ENCODE measurements at regions not wholly inside any gene's neighbourhood (a gene's known extent, or its start where the extent isn't known, plus 50 kb on each side); places are given as distances from the start of the nearest gene placed in this dataset.

- Histone ChIP-seq H3K27ac (ENCODE audit: low read depth, low read length) (no peak overlapping the region), H3K4me3 (ENCODE audit: low read depth, low read length) (no peak overlapping the region), H3K9me3 (ENCODE audit: control insufficient read depth, insufficient read depth, low read length) (no peaks in the 10 kb centered on the region), H3K27me3 (ENCODE audit: control insufficient read depth, insufficient read depth, low read length) (no peaks in the 10 kb centered on the region)
- ChIA-PET CTCF (interaction anchor here (2.1 to 2.7 kb wide), 2 partner anchors 7 to 176 kb away, joined by 7 to 23 read pairs; no protein-coding TSS in a partner anchor), POLR2A (no interaction called here)
- no peak for TF ChIP-seq CTCF (IDR thresholded peaks at IDR 0.05; ENCODE audit: low read depth, low read length)
- DNase-seq (ENCODE audit: low read depth, low spot score) = no peak
These were observed 52.6 kb upstream of the OLFM4 start for GRCh38 chr13:52975969-52976368.

GRCh38 chr13:52975161-52975560, 53.5 kb upstream of the OLFM4 start:
- CTCF ChIA-PET = interaction anchor here (2.1 kb wide), 1 partner anchor 177 kb away, joined by 7 read pairs; no protein-coding TSS in a partner anchor
- no peak for TF ChIP-seq CTCF (IDR thresholded peaks at IDR 0.05; ENCODE audit: low read depth, low read length)

GRCh38 chr13:52974711-52975110, 53.9 kb upstream of the OLFM4 start:
- Histone ChIP-seq H3K27ac (ENCODE audit: low read depth, low read length) (no peak overlapping the region), H3K27me3 (ENCODE audit: control insufficient read depth, insufficient read depth, low read length) (no peaks in the 10 kb centered on the region), H3K4me3 (ENCODE audit: low read depth, low read length) (no peak overlapping the region), H3K9me3 (ENCODE audit: control insufficient read depth, insufficient read depth, low read length) (no peaks in the 10 kb centered on the region)
- CTCF ChIA-PET = interaction anchor here (2.1 kb wide), 1 partner anchor 177 kb away, joined by 7 read pairs; no protein-coding TSS in a partner anchor
- DNase-seq (ENCODE audit: low read depth, low spot score) = no peak
- TF ChIP-seq CTCF (IDR thresholded peaks at IDR 0.05; ENCODE audit: low read depth, low read length) = no peak
- POLR2A ChIA-PET = no interaction called here

More at GRCh38 chr13:52975161-52975560, 53.5 kb upstream of the OLFM4 start:
- no peak overlapping the region for H3K27ac ChIP-seq (ENCODE audit: low read depth, low read length)
- POLR2A ChIA-PET = no interaction called here
- DNase-seq (ENCODE audit: low read depth, low spot score) = no peak
- no peak overlapping the region for H3K4me3 ChIP-seq (ENCODE audit: low read depth, low read length)
- no peaks in the 10 kb centered on the region for H3K9me3 ChIP-seq (ENCODE audit: control insufficient read depth, insufficient read depth, low read length)
- H3K27me3 ChIP-seq (ENCODE audit: control insufficient read depth, insufficient read depth, low read length) = no peaks in the 10 kb centered on the region

GRCh38 chr13:52969373-52969772, 59.2 kb upstream of the OLFM4 start:
- no peak for DNase-seq (ENCODE audit: low read depth, low spot score)
- Histone ChIP-seq H3K27ac (ENCODE audit: low read depth, low read length) (no peak overlapping the region), H3K4me3 (ENCODE audit: low read depth, low read length) (no peak overlapping the region), H3K9me3 (ENCODE audit: control insufficient read depth, insufficient read depth, low read length) (no peaks in the 10 kb centered on the region), H3K27me3 (ENCODE audit: control insufficient read depth, insufficient read depth, low read length) (no peaks in the 10 kb centered on the region)
- TF ChIP-seq CTCF (IDR thresholded peaks at IDR 0.05; ENCODE audit: low read depth, low read length) = no peak
- CTCF ChIA-PET = interaction anchor here (2.0 to 3.9 kb wide), 4 partner anchors 8 to 360 kb away, joined by 6 to 62 read pairs (median 34); no protein-coding TSS in a partner anchor
- POLR2A ChIA-PET = no interaction called here

GRCh38 chr13:52968074-52968700, 60.4 kb upstream of the OLFM4 start:
- peak; percentile 97 for TF ChIP-seq CTCF (IDR thresholded peaks at IDR 0.05; ENCODE audit: low read depth, low read length)
- peak; percentile 3 for DNase-seq (ENCODE audit: low read depth, low spot score)
- H3K27ac ChIP-seq (ENCODE audit: low read depth, low read length) = no peak overlapping the region
- ChIA-PET CTCF (interaction anchor here (0.7 to 3.9 kb wide), 45 partner anchors 9 to 398 kb away, joined by 3 to 62 read pairs (median 5); partner anchors contain the start of gene SUGT1), POLR2A (interaction anchor here (0.6 kb wide), 1 partner anchor 649 kb away, joined by 3 read pairs; no protein-coding TSS in a partner anchor)
- no peaks in the 10 kb centered on the region for H3K27me3 ChIP-seq (ENCODE audit: control insufficient read depth, insufficient read depth, low read length)
- H3K9me3 ChIP-seq (ENCODE audit: control insufficient read depth, insufficient read depth, low read length) = no peaks in the 10 kb centered on the region
- no peak overlapping the region for H3K4me3 ChIP-seq (ENCODE audit: low read depth, low read length)

All from AG04450 (cell line).